Activated B cell treated with CpG ODN at 0.5 μM for 24 hours (primary cell): ENCODE measurements at regions not wholly inside any gene's neighbourhood (a gene's known extent, or its start where the extent isn't known, plus 50 kb on each side); places are given as distances from the start of the nearest gene placed in this dataset.

Experiments used
- ATAC-seq: fragments of 200-7000 bp; cut with Tn5 transposase; one replicate; pipeline ENCODE4 v1.10.0; 2021; ENCODE audit warnings: low read depth, mild to moderate bottlenecking, moderate library complexity
- CTCF ChIA-PET: fragments of 350-600 bp; sonication (Branson Sonifier 250); formaldehyde crosslinking; loops from one replicate; lab custom pipeline; 2021; ENCODE audit warnings: antibody characterized with exemption; lab: Charles Lee
- POLR2A ChIA-PET: fragments of 350-600 bp; sonication (Branson Sonifier 250); formaldehyde crosslinking; loops from one replicate; lab custom pipeline; 2021; ENCODE audit warnings: antibody characterized with exemption; lab: Charles Lee
- DNase-seq: peaks from one replicate; pipeline ENCODE4 v3.0.0; 2022
- H3K27ac Mint-ChIP-seq: one replicate; pipeline ENCODE4 v1.8.0; 2020; ENCODE audit warnings: mixed read lengths
- H3K27me3 Mint-ChIP-seq: one replicate; pipeline ENCODE4 v1.8.0; 2021; ENCODE audit warnings: mixed read lengths
- H3K36me3 Mint-ChIP-seq: one replicate; pipeline ENCODE4 v1.8.0; 2021; ENCODE audit warnings: low read depth, mixed read lengths
- H3K4me1 Mint-ChIP-seq: one replicate; pipeline ENCODE4 v1.8.0; 2021; ENCODE audit warnings: mixed read lengths
- H3K4me3 Mint-ChIP-seq: one replicate; pipeline ENCODE4 v1.8.0; 2020; ENCODE audit warnings: mild to moderate bottlenecking, mixed read lengths
- H3K9me3 Mint-ChIP-seq: one replicate; pipeline ENCODE4 v1.8.0; 2020; ENCODE audit warnings: mixed read lengths
- CTCF ChIP-seq: fragments of 200-600 bp; IDR thresholded peaks from one replicate; pipeline ENCODE4 v1.8.0; 2022; ENCODE audit warnings: antibody characterized with exemption, mild to moderate bottlenecking
- intact Hi-C: fragments of 100-400 bp; cut with micrococcal nuclease; formaldehyde crosslinking; loops from one replicate; pipeline ENCODE4 v1.15.1; 2024

GRCh38 chr2:13103778-13104493 lies 387.2 kb downstream of the TRIB2 start:
- Mint-ChIP-seq H3K27ac (no peak overlapping the region), H3K9me3 (peaks cover 8% of the 10 kb centered on the region), H3K4me1 (no peaks in the 10 kb centered on the region), H3K36me3 (no peaks in the 10 kb centered on the region), H3K27me3 (peaks cover 4% of the 10 kb centered on the region), H3K4me3 (no peak overlapping the region)
- POLR2A ChIA-PET: no interaction called here
- intact Hi-C loops: no loop called here
- DNase-seq (no peak), ATAC-seq (no peak)
- CTCF ChIA-PET: no interaction called here
- TF ChIP-seq CTCF: no peak

- DNase-seq: no peak
- POLR2A ChIA-PET: no interaction called here
- H3K9me3 Mint-ChIP-seq: peaks cover 2% of the 10 kb centered on the region
Measured at GRCh38 chr2:13104723-13105122, 388.0 kb downstream of the TRIB2 start.

GRCh38 chr2:13106302-13106701 lies 389.6 kb downstream of the TRIB2 start:
- Mint-ChIP-seq H3K27me3 (peaks cover 4% of the 10 kb centered on the region), H3K4me1 (no peaks in the 10 kb centered on the region), H3K9me3 (no peaks in the 10 kb centered on the region), H3K4me3 (no peak overlapping the region), H3K36me3 (no peaks in the 10 kb centered on the region), H3K27ac (no peak overlapping the region)
- ChIA-PET POLR2A (no interaction called here), CTCF (no interaction called here)
- DNase-seq: no peak
- no peak for TF ChIP-seq CTCF
- no peak for ATAC-seq
- intact Hi-C loops: no loop called here

More at GRCh38 chr2:13104723-13105122, 388.0 kb downstream of the TRIB2 start:
- intact Hi-C loops: no loop called here
- Mint-ChIP-seq H3K27me3 (peaks cover 4% of the 10 kb centered on the region), H3K36me3 (no peaks in the 10 kb centered on the region), H3K4me3 (no peak overlapping the region), H3K27ac (no peak overlapping the region), H3K4me1 (no peaks in the 10 kb centered on the region)
- no peak for ATAC-seq
- CTCF ChIA-PET: no interaction called here
- no peak for TF ChIP-seq CTCF

GRCh38 chr2:13109516-13109915 lies 392.8 kb downstream of the TRIB2 start:
- ChIA-PET POLR2A (no interaction called here), CTCF (no interaction called here)
- intact Hi-C loops: no loop called here
- DNase-seq (no peak), ATAC-seq (no peak)
- TF ChIP-seq CTCF: no peak
- Mint-ChIP-seq H3K36me3 (no peaks in the 10 kb centered on the region), H3K9me3 (no peaks in the 10 kb centered on the region), H3K4me3 (no peak overlapping the region), H3K27ac (no peak overlapping the region), H3K4me1 (no peaks in the 10 kb centered on the region), H3K27me3 (peaks cover 2% of the 10 kb centered on the region)

GRCh38 chr2:13110825-13111224 lies 394.1 kb downstream of the TRIB2 start:
- intact Hi-C loops: no loop called here
- ChIA-PET CTCF (no interaction called here), POLR2A (no interaction called here)
- no peaks in the 10 kb centered on the region for H3K9me3 Mint-ChIP-seq
- H3K4me1 Mint-ChIP-seq: no peaks in the 10 kb centered on the region
- H3K36me3 Mint-ChIP-seq: no peaks in the 10 kb centered on the region
- peaks cover 2% of the 10 kb centered on the region for H3K27me3 Mint-ChIP-seq
- H3K4me3 Mint-ChIP-seq: no peak overlapping the region
- DNase-seq (no peak), ATAC-seq (no peak)
- TF ChIP-seq CTCF: no peak
- no peak overlapping the region for H3K27ac Mint-ChIP-seq
